ENCODE measurements at regions not wholly inside any gene's neighbourhood (a gene's known extent, or its start where the extent isn't known, plus 50 kb on each side); places are given as distances from the start of the nearest gene placed in this dataset.

DNA sequence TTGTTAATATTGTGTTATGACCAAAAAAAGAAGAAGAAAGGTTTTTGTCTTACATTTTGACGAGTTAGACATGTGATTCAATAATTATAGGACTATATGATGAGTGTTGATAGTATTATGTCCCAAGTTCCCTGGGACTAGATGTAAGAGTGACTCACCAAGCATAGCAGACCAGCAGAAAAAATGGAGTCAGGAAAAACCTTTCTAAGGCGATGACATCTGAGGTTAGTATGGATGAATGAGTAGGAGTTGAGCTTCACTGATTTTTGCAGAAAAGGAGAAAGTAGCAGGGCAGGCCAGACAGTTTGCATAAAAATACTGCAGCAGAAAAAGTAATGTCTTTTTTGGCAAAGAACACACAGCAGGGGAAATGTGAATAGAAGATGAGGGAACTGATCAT is 1041.3 kb upstream of the ADGRL4 start:
- Histone ChIP-seq H3K4me3 (ENCODE audit: low read length) (no peak overlapping the region), H3K27ac (ENCODE audit: low read length) (no peak overlapping the region)

DNA sequence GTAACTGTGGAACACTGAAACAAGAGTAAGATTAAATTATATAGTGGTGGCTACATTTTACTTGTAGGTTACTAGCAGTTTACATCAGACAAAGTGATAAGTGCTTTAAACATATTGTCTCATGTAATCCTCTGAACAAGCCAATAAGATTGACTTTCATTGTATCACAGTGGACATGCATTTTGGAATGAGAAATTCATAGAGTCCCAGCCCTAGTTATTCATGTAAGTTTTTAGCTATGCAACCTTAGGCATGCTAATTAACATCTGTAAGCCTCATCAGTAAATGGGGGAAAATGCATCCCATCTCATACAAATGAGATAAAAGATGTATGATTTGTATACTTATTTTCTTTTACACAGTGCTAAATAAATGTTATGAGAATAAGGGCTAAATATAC is 1038.1 kb upstream of the ADGRL4 start:
- Histone ChIP-seq H3K36me3 (ENCODE audit: insufficient read depth, low read depth, low read length) (no peaks in the 10 kb centered on the region), H3K9ac (ENCODE audit: low read depth, low read length) (no peak overlapping the region), H3K27ac (ENCODE audit: low read length) (no peak overlapping the region), H3K4me1 (ENCODE audit: insufficient read depth, low read length) (no peaks in the 10 kb centered on the region), H3K27me3 (ENCODE audit: insufficient read depth, low read length) (no peaks in the 10 kb centered on the region), H3K9me3 (ENCODE audit: insufficient read depth, low read depth, low read length) (no peaks in the 10 kb centered on the region), H3K4me3 (ENCODE audit: low read length) (no peak overlapping the region)

More for the DNA sequence above, 1041.3 kb upstream of the ADGRL4 start:
- no peak overlapping the region for H3K9ac ChIP-seq (ENCODE audit: low read depth, low read length)
- no peaks in the 10 kb centered on the region for H3K4me1 ChIP-seq (ENCODE audit: insufficient read depth, low read length)
- H3K36me3 ChIP-seq (ENCODE audit: insufficient read depth, low read depth, low read length): no peaks in the 10 kb centered on the region
- H3K9me3 ChIP-seq (ENCODE audit: insufficient read depth, low read depth, low read length): no peaks in the 10 kb centered on the region
- H3K27me3 ChIP-seq (ENCODE audit: insufficient read depth, low read length): no peaks in the 10 kb centered on the region

DNA sequence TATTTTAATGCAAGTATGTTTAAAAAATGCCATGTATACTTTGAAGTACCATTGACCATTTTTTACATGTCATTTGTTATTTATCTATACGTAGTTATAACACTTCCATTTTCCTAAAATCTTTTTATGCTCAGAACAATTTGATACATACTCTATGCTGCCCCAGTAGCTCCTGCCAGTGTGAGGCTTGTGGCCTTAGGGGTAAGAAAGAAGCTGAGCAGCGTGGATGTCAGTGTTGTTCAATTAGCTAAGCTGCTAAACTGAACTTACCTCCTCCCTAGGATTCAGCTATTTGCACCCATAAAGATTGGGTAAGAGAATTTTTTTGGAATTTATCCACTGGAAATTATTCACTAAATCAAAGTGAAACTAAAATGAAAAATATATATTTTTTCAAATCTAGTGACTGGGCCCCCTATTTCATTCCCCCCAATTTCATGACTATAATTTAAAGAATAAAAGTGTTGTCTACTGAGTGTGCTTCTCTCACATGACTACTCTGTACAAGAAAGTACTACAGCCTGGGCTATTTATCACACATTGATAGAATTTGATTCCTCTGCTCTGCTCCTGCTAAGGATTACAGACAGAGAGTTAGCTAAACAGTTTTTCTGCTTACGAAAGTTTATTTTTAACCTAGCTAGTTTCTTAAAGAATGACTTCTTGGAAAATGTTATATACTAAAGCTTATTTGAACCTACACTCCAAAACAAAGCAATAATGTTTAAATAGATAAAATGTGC is 1030.3 kb upstream of the ADGRL4 start:
- no peak overlapping the region for H3K9ac ChIP-seq (ENCODE audit: low read depth, low read length)
- no peaks in the 10 kb centered on the region for H3K4me1 ChIP-seq (ENCODE audit: insufficient read depth, low read length)
- H3K9me3 ChIP-seq (ENCODE audit: insufficient read depth, low read depth, low read length): no peaks in the 10 kb centered on the region
- H3K27ac ChIP-seq (ENCODE audit: low read length): no peak overlapping the region
- no peaks in the 10 kb centered on the region for H3K36me3 ChIP-seq (ENCODE audit: insufficient read depth, low read depth, low read length)
- H3K27me3 ChIP-seq (ENCODE audit: insufficient read depth, low read length): no peaks in the 10 kb centered on the region
- H3K4me3 ChIP-seq (ENCODE audit: low read length): no peak overlapping the region

DNA sequence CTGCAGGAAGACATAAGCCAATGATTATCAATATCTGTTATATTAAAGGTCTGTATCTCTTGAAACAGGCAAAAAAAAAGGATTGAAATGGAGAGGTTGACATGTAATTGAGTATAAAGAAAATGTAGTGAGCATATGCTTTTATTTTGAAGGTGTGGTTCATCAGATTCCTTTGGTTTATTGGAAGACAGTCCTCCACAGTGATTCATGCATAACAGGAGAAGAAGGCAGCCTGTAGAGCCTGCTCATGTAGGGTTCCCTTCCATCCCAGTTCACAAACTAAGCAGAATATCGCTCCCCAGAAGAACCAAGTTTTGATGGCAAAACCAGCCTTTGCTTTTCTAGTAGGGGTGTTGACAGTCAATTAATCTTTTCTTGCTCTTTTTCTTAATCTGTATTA is 1016.8 kb upstream of the ADGRL4 start:
- no peaks in the 10 kb centered on the region for H3K4me1 ChIP-seq (ENCODE audit: insufficient read depth, low read length)
- no peak overlapping the region for H3K9ac ChIP-seq (ENCODE audit: low read depth, low read length)
- no peaks in the 10 kb centered on the region for H3K27me3 ChIP-seq (ENCODE audit: insufficient read depth, low read length)
- no peak overlapping the region for H3K4me3 ChIP-seq (ENCODE audit: low read length)
- H3K9me3 ChIP-seq (ENCODE audit: insufficient read depth, low read depth, low read length): no peaks in the 10 kb centered on the region
- H3K27ac ChIP-seq (ENCODE audit: low read length): no peak overlapping the region
- no peaks in the 10 kb centered on the region for H3K36me3 ChIP-seq (ENCODE audit: insufficient read depth, low read depth, low read length)

DNA sequence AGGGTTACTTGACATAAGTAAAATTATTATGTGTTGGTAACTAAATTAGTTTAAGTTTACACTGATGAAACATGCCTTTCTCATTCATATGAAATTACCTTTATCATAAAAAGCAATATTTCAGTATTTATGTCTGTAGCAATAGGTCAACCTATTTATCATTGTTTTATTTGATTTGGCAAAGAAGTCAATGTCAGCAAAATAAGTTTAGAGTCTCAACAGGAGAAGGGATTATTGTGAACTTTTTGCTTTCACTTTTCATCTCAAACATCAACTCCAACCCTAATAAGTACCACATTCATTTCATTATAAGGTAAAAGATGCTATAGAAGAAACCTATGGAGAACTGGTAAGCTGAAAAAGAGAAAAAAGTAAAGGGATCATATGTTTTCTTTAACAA is 1015.4 kb upstream of the ADGRL4 start:
- H3K27me3 ChIP-seq (ENCODE audit: insufficient read depth, low read length): no peaks in the 10 kb centered on the region
- no peak overlapping the region for H3K27ac ChIP-seq (ENCODE audit: low read length)
- no peak overlapping the region for H3K9ac ChIP-seq (ENCODE audit: low read depth, low read length)
- no peak overlapping the region for H3K4me3 ChIP-seq (ENCODE audit: low read length)
- H3K9me3 ChIP-seq (ENCODE audit: insufficient read depth, low read depth, low read length): no peaks in the 10 kb centered on the region
- no peaks in the 10 kb centered on the region for H3K36me3 ChIP-seq (ENCODE audit: insufficient read depth, low read depth, low read length)
- H3K4me1 ChIP-seq (ENCODE audit: insufficient read depth, low read length): no peaks in the 10 kb centered on the region

DNA sequence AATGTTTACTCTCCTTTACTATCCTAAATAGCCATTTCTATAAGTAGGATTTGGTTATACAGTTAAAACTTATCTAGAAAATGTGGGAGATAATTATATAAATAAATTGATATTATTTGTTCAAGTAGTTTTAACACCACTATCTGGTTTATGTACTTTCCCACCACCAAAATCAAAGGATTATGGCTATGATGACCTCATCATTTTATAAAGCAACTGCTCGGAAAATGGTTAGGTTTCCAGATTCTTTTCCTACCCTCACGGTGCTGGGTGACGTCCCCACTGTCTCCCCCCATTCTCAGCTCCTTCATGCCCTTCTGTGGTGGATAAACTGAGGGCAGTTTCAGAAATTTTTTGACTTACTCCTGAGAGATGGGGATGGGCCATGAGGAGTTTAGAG is 1011.8 kb upstream of the ADGRL4 start:
- Histone ChIP-seq H3K9me3 (ENCODE audit: insufficient read depth, low read depth, low read length) (no peaks in the 10 kb centered on the region), H3K9ac (ENCODE audit: low read depth, low read length) (no peak overlapping the region), H3K27ac (ENCODE audit: low read length) (no peak overlapping the region), H3K4me3 (ENCODE audit: low read length) (no peak overlapping the region), H3K27me3 (ENCODE audit: insufficient read depth, low read length) (no peaks in the 10 kb centered on the region), H3K4me1 (ENCODE audit: insufficient read depth, low read length) (no peaks in the 10 kb centered on the region), H3K36me3 (ENCODE audit: insufficient read depth, low read depth, low read length) (no peaks in the 10 kb centered on the region)

DNA sequence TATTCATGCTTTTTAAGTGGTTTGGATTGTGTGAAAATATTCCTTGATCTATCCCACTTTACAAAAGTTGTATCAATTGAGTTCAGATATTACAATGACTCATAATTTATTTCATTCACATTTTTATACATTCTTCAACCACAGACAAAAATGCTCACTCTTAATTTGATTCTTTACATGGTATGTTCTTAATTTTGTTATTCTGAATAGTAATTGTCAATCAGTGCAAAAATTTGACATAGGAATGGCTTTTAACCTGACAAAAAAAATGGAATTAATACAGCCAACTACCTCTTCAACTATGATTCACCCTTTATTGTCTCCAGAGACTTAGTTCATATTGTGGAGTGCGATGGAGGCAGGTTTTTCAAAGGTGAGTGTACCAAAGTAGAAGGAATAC is 1002.4 kb upstream of the ADGRL4 start:
- H3K4me3 ChIP-seq (ENCODE audit: low read length): no peak overlapping the region

DNA sequence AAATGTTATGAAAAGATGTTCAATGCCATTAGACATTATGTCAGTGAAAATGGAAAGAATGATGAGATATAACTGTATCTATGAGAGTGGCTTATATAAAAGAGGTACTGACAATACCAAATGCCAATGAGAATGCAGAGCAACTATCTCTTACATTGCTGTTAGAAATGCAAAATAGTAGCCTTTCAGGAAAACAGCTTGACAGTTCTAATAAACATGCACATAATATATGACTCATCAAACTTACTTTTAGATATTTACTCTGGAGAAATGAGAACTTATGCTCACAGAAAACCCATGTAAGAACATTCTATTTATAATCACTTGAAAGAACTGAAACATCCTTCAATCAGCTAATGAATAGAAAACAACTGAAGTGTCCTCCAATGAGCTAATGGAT is 996.7 kb upstream of the ADGRL4 start:
- no peaks in the 10 kb centered on the region for H3K4me1 ChIP-seq (ENCODE audit: insufficient read depth, low read length)
- H3K36me3 ChIP-seq (ENCODE audit: insufficient read depth, low read depth, low read length): no peaks in the 10 kb centered on the region
- no peak overlapping the region for H3K9ac ChIP-seq (ENCODE audit: low read depth, low read length)
- no peak overlapping the region for H3K4me3 ChIP-seq (ENCODE audit: low read length)
- no peaks in the 10 kb centered on the region for H3K27me3 ChIP-seq (ENCODE audit: insufficient read depth, low read length)
- no peaks in the 10 kb centered on the region for H3K9me3 ChIP-seq (ENCODE audit: insufficient read depth, low read depth, low read length)
- H3K27ac ChIP-seq (ENCODE audit: low read length): no peak overlapping the region

More for the DNA sequence above, 1002.4 kb upstream of the ADGRL4 start:
- Histone ChIP-seq H3K9me3 (ENCODE audit: insufficient read depth, low read depth, low read length) (no peaks in the 10 kb centered on the region), H3K27me3 (ENCODE audit: insufficient read depth, low read length) (no peaks in the 10 kb centered on the region), H3K4me1 (ENCODE audit: insufficient read depth, low read length) (no peaks in the 10 kb centered on the region), H3K27ac (ENCODE audit: low read length) (no peak overlapping the region), H3K9ac (ENCODE audit: low read depth, low read length) (no peak overlapping the region), H3K36me3 (ENCODE audit: insufficient read depth, low read depth, low read length) (no peaks in the 10 kb centered on the region)

DNA sequence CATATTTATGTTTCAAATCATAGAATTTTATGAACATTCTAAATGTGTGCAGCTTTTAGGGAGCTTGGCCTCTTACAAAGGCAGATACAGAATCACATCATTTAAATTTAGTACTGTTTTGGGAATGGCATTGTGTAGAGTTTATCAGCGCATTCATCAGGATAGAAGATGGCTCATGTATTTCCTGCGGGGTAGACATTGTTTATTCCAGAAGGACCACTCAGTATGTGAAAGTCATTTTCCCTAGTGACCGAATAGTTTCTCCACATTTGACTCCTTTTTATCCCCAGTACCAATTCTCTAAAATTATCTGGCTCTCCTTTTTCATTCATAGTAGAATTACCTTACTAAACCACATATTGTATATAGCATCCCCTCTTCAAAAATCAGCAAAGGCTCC is 981.9 kb upstream of the ADGRL4 start:
- Histone ChIP-seq H3K27me3 (ENCODE audit: insufficient read depth, low read length) (no peaks in the 10 kb centered on the region), H3K4me3 (ENCODE audit: low read length) (no peak overlapping the region), H3K9me3 (ENCODE audit: insufficient read depth, low read depth, low read length) (no peaks in the 10 kb centered on the region), H3K27ac (ENCODE audit: low read length) (no peak overlapping the region), H3K36me3 (ENCODE audit: insufficient read depth, low read depth, low read length) (no peaks in the 10 kb centered on the region), H3K4me1 (ENCODE audit: insufficient read depth, low read length) (no peaks in the 10 kb centered on the region), H3K9ac (ENCODE audit: low read depth, low read length) (no peak overlapping the region)

DNA sequence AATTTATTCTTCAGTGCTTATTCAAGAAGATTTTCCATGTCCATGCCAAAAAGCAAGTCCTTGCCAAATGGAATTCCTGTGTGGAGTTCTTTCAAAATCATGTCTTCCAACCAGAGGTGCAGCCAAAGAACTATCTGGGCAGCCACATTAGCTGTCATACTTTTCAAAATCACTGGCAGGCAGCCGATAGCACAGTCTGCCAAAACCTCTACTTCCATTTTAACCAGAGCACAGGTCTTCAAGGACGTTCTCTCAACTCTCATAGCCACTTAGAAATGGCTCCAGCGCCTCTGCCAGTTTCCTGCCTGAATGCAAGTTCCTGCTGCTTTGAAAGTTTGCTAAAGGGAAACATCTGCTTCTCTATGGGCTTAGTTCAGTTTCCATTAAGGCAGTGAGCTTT is 975.7 kb upstream of the ADGRL4 start:
- Histone ChIP-seq H3K4me3 (ENCODE audit: low read length) (no peak overlapping the region), H3K9ac (ENCODE audit: low read depth, low read length) (no peak overlapping the region), H3K9me3 (ENCODE audit: insufficient read depth, low read depth, low read length) (no peaks in the 10 kb centered on the region)

DNA sequence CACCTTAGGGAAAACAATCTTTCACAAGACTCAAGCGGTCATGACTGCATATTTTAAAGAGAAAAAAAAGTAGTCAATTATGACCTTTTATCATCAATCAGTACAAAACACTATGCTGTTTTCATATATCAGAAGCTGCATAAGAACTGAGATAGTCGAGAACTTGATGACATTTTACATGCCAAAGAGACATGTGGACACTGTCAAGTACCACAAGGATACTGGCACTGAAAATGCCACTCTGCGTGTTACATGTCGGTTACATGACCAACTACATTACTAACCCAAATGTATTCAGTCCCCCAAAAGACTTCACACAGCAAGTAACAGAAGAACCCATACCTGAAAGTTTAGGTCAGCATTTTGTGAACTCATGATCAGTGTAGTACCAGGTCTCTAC is 975.0 kb upstream of the ADGRL4 start:
- no peak overlapping the region for H3K4me3 ChIP-seq (ENCODE audit: low read length)
- H3K4me1 ChIP-seq (ENCODE audit: insufficient read depth, low read length): peaks cover 14% of the 10 kb centered on the region
- H3K27ac ChIP-seq (ENCODE audit: low read length): no peak overlapping the region
- H3K9me3 ChIP-seq (ENCODE audit: insufficient read depth, low read depth, low read length): no peaks in the 10 kb centered on the region
- H3K27me3 ChIP-seq (ENCODE audit: insufficient read depth, low read length): no peaks in the 10 kb centered on the region
- H3K36me3 ChIP-seq (ENCODE audit: insufficient read depth, low read depth, low read length): no peaks in the 10 kb centered on the region
- no peak overlapping the region for H3K9ac ChIP-seq (ENCODE audit: low read depth, low read length)

More for the DNA sequence above, 975.7 kb upstream of the ADGRL4 start:
- Histone ChIP-seq H3K27ac (ENCODE audit: low read length) (no peak overlapping the region), H3K4me1 (ENCODE audit: insufficient read depth, low read length) (peaks cover 14% of the 10 kb centered on the region), H3K36me3 (ENCODE audit: insufficient read depth, low read depth, low read length) (no peaks in the 10 kb centered on the region), H3K27me3 (ENCODE audit: insufficient read depth, low read length) (no peaks in the 10 kb centered on the region)

DNA sequence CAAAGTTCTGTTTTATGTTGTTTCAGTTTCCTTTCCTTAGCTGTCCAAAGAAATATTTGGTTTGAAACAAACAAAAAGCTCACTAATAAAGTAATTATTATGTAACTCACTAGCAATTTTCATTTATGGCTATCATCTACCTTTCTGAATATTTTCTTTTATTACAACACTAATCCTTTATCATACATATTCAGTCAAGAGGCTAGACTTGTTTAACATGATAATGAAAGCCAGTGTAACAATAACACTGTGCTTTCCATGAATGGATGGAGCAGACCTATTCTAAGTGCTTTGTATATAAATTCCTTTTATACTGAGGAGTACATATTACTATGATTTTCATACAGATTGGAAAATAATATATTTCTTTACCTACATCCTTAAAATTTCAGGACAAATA is 972.8 kb upstream of the ADGRL4 start:
- no peak overlapping the region for H3K4me3 ChIP-seq (ENCODE audit: low read length)
- no peaks in the 10 kb centered on the region for H3K27me3 ChIP-seq (ENCODE audit: insufficient read depth, low read length)
- no peaks in the 10 kb centered on the region for H3K36me3 ChIP-seq (ENCODE audit: insufficient read depth, low read depth, low read length)
- H3K27ac ChIP-seq (ENCODE audit: low read length): no peak overlapping the region
- H3K4me1 ChIP-seq (ENCODE audit: insufficient read depth, low read length): peaks cover 14% of the 10 kb centered on the region
- H3K9ac ChIP-seq (ENCODE audit: low read depth, low read length): no peak overlapping the region
- H3K9me3 ChIP-seq (ENCODE audit: insufficient read depth, low read depth, low read length): no peaks in the 10 kb centered on the region

Measured in iPS-20b (cell line).